Activated CD4-positive, alpha-beta T cell treated with anti-CD3 and anti-CD28 coated beads, Interleukin-2, Interleukin-4, amounts not matched to agents 100 ng/mL and 50 ng/mL, durations not matched to agents 16 hours and 8 hours (primary cell): ENCODE measurements at regions not wholly inside any gene's neighbourhood (a gene's known extent, or its start where the extent isn't known, plus 50 kb on each side); places are given as distances from the start of the nearest gene placed in this dataset.
"Not testable (repeated sequence)": the region's sequence is repeated elsewhere in the genome, so short reads cannot be mapped to it uniquely, and the experiment has no call there.

Source experiments
- DNase-seq: peaks from one replicate; pipeline ENCODE4 v3.0.0-alpha.2; 2020; ENCODE audit warnings: low spot score

DNA sequence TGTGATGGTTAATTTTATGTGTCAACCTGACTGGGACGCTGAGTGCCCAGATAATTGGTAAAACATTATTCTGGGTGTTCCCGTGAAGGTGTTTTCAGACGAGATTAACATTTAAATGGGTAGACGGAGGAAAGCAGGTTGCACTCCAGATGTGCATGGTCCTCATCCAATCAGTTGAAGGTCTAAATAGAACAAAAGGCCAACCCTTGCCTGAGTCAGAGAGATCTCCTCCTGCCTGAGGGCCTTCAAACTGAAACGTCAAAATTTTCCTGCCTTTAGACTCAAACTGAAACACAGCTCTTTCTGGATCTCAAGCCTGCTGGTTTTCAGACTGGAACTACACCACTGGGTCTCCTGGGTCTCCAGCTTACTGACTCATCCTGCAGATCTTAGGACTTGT lies 73.5 kb downstream of the NPIPA8 start:
- DNase-seq, result not testable (repeated sequence)

DNA sequence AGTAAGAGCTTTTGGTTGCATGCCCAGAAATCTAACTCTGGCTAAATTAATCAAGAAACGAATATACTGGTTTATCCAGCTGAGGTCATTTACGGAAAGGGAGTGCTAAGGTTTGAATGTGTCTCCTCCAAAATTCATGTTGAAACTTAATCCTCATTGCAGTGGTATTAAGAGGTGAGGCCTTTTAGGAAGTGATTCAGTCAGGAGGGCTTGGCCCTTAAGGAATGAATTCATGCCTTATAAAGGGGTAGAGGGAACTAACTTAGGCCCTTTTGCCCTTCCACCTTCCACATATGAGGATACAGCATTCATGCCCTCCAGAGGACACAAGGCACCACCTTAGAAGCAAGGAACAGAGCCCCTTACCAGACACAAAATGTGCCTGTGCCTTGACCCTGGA lies 74.7 kb downstream of the NPIPA8 start:
- not testable (repeated sequence) for DNase-seq

DNA sequence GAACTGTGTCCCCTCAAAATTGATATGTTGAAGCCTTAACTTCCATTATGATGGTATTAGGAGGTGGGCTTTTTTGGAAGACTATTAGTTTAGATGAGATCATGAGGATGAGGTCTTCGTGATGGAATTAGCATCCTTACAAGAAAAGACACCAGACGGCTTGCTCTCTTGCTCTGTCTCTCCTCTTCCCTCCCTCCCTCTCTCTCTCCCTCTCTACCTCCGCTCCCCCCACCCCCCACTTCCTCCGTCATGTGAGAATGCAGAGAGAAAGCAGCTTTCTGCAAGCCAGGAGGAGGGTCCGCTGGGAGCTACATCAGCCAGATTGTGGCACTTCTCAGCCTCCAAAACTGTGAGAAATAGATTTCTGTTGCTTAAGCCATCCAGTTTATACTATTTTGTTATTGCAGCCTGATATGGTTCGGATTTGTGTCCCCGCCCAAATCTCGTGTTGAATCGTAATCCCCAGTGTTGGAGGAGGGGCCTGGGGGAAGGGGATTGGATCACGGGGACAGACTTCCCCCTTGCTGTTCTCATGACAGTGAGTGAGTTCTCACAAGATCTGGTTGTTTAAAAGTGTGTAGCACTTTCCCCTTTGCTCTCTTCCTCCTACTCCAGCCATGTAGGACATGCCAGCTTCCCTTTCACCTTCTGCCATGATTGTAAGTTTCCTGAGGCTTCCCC lies 76.9 kb downstream of the NPIPA8 start:
- not testable (repeated sequence) for DNase-seq

DNA sequence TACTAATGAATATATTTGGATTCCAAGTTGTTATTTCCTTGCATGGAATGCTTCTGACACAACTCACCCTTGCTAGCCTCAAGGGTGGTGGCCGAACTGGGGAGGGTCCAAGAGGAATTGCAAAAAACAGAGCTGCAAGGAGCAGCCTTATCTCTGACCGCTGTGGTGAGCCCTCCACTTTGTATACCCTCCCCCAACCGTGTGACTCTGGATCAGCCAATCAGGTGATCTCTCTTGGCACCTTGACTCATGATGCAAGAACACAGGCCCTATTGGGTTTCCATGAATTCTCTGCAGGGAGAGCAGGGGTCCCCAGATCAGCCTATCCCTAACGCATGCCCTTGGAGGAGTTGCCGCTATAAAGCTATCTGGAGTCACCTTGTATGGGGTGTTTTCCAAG lies 83.6 kb downstream of the NPIPA8 start:
- not testable (repeated sequence) for DNase-seq

DNA sequence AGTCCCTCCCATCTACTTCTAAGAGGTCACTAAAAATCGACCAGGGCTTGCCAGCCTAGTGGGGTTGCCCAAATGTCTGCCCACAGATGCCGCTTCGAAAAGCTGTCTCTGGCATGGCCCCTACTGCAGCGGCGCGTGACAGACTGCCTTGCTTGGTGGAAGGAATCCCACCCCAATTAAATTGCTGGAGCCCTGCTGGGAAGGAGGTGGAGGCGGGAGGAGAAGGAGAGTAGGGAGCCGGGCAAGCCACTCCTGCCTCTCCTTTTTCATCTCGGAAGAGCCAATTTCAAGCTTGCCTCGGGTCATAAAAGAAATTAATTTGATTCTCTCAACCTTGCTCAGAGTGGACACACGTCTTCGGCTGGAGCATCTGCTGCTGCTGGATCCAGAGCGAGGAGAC lies 106.0 kb downstream of the NPIPA8 start:
- DNase-seq, result not testable (repeated sequence)

DNA sequence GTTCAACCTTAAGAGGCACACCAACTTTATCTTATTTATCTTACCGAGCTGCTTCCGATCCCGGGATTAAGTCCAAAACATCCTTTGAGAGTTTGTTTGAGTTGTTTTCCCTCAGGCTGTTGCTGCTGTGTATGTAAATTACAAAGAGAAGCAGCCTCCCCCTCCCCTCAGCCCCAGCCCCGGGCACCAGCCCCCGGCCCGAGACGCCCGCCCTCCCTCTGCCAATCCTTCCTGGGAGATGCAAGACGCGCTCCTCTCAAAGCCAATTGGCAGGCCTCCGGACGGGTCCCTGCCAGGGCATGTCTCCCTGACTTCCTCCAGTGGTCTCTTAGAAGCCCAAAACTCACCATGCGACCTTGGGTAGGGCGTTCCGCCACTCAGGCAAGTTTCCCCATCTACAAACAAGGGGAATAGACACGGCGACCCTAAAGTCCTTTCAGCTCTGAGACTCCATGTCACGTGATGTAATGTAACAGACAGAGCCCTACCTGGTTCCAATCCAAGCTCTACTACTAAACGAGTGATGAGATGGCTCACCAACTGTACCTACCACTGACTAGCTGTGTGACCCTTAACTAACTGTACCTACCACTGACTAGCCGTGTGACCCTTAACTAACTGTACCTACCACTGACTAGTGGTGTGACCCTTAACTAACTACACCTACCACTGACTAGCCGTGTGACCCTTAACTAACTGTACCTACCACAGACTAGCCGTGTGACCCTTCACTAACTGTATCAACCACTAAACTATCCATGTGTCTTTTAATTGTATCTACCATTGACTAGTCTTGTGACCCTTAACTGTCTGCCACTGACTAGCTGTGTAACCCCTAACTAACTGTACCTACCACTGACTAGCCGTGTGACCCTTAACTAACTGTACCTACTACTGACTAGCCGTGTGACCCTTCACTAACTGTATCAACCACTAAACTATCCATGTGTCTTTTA lies 114.2 kb downstream of the NPIPA8 start:
- DNase-seq, result not testable (repeated sequence)

DNA sequence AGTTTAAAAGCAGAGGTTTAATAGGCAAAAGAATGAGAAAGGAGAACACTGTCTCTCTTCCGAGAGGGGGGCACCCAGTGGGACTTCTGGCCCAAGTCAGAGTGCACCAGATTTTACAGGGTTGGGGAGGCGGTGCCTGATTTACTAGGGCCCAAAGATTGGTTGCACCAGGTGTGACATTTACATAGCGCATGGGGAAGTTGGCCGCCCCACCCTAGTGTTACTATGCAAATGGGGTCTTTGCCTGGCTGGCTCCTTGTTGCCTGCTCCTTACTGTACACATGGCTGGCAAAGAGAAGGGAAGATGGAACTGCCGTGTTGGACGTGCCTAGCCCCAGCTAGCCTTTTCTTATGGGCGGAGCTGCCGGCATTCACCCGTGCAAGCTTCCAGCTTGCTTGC lies 118.8 kb downstream of the NPIPA8 start:
- DNase-seq, result not testable (repeated sequence)

DNA sequence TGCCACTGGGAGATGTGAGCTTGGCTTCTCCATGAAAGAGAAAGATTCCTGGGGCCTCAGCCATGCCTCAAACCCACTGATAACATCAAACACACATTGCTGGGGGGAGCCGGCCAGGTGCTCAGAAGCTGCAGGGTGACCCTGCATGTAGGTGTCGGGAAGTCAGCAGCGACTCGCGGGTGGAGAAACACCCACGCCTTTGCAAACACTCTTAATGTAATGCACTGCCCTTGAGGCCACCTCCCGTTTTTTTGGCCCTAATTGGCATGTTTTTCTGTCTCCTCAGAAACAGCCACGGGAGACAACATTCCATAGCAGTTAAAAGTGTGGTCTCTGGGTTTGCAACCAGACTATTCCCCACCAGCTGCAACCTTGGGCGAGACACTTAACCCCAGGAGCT lies 119.7 kb downstream of the NPIPA8 start:
- not testable (repeated sequence) for DNase-seq

DNA sequence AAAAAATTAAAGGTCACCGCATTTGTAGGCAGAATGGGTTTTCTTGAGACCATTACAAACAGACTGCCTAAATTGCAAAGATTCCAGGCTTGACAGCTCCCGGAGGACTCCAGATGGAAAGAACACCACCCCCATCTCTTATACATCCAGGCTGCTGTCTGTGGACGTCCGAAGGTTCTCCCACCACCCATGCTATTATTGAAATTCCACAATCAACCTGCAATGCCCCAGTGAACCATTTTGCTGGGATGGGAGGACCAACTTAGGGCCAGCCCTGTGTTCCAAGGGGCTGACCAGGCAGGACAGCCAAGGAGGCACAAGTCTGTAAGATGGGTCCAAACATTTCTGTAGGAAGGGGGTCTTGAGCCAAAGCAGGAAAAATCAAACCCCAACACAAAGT lies 122.7 kb downstream of the NPIPA8 start:
- DNase-seq, result not testable (repeated sequence)

DNA sequence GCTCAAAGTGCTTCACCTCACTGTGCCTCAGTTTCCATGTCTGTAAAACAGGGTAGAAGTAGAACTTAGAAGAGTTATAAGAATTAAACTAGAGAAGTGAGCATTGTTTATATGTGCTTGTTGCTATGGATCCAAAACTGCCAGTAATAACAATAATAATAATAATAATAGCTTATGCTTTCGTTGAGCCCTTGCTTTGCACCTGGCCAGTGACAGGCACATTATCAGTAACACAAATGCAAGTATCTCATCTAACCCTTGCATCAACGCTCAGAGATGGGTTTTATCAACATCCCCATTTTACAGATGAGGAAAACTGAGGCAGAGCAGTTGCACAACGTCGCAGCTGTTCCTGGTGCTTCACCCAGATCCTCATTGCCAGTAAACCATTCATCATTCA lies 125.0 kb downstream of the NPIPA8 start:
- not testable (repeated sequence) for DNase-seq

DNA sequence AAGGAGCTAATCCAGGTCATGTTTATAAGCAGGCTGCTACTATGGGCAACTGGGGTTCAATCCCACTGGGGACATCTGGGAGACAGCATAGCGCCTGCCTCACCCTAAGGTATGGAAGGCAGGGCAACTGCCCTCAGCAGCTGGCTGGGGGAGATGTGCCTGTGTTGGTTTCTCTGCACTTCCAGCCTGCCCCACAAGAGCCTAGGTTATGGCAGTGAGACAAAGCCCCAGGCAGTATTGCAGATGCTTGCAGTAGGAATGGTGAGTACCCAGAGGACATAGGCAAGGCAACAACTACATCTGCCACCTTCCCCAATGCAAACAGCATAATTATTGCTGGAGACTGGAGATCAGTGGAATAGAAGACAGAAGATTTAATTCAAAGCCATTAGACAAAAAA lies 131.8 kb downstream of the NPIPA8 start:
- DNase-seq, result not testable (repeated sequence)

DNA sequence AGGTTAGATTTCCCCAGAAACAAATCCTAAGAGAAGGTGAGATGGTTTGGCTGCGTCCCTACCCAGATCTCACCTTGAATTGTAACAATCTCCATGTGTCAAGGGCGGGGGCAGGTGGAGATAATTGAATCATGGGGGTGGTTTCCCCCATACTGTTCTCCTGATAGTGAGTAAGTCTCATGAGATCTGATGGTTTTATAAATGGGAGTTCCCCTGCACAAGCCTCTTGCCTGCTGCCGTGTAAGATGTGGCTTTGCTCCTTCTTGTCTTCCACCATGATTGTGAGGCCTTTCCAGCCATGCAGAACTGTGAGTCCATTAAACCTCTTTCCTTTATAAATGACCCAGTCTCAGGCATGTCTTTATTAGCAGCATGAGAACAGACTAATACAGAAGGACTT lies 132.2 kb downstream of the NPIPA8 start:
- DNase-seq, result not testable (repeated sequence)

DNA sequence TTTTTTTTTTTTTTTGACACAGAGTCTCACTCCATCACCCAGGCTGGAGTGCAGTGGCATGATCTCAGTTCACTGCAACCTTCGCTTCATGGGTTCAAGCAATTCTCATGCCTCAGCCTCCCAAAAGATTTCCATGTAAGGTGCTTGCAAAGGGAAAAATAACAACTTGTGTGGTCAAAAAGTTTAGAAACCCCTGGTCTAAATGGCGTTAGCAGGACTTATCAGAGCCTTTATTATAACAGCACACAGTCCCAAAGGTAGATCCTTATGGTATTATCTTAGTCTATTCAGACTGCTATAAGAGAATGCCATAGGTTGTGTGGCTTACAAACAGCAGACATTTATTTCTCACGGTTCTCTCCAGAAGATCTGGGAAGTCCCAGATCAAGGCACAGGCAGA lies 135.0 kb downstream of the NPIPA8 start:
- DNase-seq, result not testable (repeated sequence)

DNA sequence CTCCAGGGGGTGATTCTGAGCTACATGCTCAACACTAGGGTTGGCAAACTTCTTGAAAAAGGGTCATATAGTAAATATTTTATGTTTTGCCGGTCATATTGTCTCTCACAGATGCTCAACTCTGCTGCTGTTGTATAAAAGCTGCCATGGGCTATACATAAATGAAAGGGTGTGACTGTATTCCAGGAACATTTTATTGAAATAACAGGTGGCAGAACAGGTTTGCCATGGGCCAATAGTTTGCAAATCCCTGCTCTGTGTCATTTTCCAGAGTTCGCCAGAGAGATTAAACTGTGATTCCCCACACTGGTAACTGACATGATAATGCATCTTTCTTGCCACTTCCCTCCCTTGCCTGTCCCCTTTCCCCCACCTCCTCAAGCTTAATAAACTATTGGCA lies 144.1 kb downstream of the NPIPA8 start:
- DNase-seq, result not testable (repeated sequence)

DNA sequence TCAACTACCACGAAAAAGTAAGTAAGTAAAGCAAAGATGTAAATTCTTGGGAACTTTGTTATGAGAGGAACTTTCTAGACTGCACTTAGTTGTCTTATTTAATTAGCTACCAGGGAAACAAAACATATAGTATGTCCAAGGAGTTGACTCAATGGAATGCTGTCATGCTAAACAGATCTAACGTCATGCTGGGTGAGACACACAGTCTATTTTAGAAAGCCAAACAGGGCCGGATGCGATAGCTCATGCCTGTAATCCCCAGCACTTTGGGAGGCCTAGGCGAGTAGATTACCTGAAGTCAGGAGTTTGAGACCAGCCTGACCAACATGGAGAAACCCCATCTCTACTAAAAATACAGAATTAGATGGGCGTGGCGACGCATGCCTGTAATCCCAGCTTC lies 146.4 kb downstream of the NPIPA8 start:
- not testable (repeated sequence) for DNase-seq

DNA sequence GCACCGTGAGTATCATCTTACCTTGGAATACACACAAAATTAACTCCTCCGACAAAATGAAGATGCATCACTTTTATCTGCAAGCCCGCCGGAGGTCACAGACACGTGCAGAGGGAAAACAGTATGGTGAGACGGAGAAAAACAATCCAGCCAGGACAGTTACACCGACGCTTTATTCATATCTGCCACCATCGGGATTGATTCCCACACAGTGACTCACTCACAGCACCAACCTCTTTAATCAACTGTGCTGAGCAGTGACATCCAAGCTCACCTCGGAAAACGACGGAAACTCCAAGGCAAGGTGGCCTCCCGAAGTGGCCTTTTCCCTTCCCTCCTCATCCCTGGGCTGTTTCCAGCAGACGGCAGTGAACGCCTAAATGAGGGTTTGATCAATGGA lies 151.8 kb downstream of the NPIPA8 start:
- DNase-seq, result not testable (repeated sequence)

DNA sequence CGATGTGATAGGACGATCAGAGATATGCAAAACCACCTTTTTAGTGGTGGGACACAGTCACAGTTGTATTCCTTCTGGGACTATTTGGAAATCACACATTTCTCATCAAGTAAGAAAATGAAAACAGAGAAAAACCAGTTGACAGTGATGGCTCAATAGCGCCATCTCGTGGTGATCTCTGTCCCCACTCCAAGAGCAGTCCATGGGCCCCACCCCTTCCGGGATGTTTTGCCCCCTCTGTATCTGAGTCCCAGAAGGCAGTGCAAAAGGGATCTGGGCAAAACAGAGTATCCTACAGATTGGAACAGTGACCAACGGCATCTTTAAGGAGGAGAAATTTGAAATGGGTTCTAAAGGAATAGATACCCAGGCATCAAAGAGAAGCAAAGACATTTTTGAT lies 155.5 kb downstream of the NPIPA8 start:
- not testable (repeated sequence) for DNase-seq

DNA sequence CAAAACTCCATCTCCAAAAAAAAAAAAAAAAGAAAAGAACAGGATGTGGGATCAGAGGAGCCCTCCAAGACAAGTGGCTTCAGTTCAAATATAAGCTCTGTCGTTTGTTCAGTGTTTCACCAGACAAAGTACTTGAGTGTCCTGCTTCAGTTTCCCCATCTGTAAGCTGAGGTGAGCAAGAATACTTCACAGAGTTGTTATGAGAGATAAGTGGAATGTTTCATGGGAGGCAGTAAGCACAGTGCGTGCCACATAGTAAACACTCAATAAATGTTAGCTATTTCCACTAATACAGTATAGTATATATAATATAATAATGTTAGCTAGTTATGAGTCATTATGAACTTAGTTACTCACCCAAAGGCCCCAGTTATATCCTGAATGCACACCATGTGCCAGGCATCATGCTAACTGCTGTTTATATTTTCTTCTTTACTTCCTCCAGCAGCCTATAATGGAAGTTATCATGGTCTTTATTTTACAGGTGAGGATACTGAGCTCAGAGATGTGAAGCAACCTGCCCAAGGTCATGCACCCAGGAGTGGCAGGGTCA lies 162.5 kb downstream of the NPIPA8 start:
- DNase-seq, result not testable (repeated sequence)

DNA sequence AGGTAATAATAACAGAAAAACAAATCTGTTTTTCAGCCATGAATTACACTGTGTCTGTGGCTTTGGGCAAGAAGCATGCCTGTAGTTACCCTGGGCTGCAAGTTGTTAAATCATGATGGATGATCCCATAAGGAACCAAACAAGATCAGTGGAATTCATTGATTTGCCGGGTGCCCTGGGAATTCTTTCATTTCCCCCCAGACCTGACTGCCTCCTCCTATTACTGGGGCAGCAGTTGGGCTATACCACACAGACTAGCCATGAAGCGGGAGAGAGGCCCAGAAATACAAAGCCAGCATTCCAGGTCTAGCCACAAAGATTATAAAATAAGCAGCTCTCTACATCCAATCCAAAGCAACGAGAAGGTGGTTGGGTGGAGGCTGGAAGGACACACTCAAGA lies 174.2 kb downstream of the NPIPA8 start:
- not testable (repeated sequence) for DNase-seq

DNA sequence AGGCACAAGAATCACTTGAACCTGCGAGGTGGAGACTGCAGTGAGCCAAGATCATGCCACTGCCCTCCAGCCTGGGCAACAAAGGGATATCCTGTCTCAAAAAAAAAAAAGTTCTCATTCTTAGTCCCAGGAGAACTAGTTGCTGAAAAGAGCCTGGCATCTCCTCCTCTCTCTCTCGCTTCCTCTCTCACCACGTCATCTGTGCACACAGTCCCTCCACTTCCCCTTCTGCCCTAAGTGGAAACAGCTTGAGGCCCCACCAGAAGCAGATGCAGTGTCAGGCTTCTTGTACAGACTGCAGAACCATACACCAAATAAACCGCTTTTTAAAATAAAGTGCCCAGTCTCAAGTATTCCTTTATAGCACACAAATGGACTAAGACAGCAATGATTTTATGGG lies 175.3 kb downstream of the NPIPA8 start:
- not testable (repeated sequence) for DNase-seq

DNA sequence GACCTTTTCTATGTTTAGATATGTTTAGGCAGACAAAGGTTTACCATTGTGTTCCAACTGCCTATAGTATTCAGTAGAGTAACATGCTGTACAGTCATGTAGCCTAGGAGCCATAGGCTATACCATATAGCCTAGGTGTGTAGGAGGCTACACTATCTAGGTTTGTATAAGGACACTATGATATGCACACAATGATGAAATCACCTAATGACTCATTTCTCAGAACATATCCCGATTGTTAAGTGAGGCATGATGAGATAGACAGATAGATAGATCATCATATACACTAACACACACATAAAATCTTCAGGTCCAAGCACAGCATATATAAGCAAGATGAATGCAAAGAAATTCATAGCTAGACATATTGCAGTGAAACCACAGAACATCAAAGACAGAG lies 177.4 kb downstream of the NPIPA8 start:
- not testable (repeated sequence) for DNase-seq

DNA sequence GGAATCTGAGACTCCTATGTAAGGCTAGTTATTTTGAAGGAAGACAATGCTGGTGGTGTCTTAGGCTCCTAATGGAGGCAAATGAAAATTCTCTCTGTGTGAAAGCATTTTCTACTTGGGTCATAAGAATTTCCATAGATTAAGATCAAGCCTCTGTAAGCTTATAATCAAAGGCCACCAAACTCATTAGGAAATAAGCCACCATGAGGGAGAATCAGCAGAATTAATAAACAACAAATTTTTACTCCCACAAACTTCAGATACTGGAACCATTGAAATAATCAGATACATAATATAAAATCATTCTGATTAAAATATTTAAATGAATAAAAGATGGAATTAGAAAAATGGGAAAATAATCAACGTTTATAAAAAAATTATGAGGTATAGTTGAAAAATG lies 178.7 kb downstream of the NPIPA8 start:
- DNase-seq, result not testable (repeated sequence)

DNA sequence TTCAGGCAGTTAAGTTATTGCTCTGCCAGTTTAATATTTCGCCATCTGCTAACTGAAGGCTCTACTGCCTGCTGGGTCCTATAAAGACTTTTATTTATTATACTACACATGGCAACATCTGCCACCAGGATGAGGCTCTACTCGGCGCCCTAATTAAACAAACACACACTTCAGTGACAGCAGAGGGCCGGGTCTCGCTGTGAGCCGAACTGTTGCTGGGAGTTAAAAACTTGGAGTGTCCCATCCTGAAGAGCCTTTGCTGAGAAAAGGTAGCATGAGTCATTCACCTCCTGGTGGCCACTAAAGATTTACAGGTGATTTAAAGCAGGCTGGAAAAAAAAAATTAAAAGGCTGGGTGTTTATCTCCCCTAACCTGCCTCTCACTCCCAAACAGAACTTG lies 183.7 kb downstream of the NPIPA8 start:
- not testable (repeated sequence) for DNase-seq
